HG03469 (cell line): ENCODE measurements at regions not wholly inside any gene's neighbourhood (a gene's known extent, or its start where the extent isn't known, plus 50 kb on each side); places are given as distances from the start of the nearest gene placed in this dataset.

Experiments
- ATAC-seq: cut with Tn5 transposase; IDR thresholded peaks from one replicate; pipeline ENCODE4 v1.9.1; 2021; ENCODE audit warnings: mild to moderate bottlenecking, moderate library complexity, moderate number of reproducible peaks; ENCODE audit not compliant: unreplicated experiment

DNA sequence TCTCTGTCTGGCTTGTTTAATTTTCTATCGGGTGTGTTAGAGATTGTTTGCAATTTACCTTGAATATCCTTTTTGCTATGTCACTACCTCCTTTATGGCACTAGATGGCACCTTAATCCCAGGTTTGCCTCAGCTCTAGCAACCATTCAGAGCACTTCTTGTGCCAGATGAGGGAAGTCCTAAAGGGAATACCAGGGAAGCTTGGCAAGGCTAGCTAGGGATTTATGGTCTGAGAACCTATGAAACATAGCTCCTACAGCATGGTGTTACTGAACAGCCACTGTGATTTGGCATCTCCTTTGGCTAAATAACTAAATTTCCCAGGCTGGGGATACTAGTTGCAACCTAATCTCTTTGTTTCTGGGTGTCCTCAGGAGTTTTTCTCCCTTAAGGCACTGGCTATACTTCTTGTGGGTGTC, 69.0 kb upstream of the VOPP1 start:
- peak; percentile 79 for ATAC-seq

DNA sequence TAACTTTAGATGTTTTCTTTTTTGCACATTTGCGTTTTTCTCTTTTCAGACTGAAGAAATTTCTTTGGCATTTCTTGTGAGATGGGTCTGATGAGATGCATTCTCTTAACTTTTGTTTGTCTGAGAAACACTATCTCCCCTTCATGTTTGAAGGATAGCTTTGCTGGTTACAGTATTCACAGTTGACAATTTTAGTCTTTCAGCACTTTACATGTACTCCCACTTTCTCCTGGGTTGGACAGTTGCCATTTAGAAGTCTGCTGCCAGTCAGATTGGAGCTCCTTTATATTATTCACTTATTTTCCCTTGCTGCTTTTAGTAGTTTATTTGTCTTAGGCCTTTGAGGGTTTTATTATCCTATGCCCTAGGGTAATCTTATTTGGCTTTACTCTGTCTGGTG, 67.3 kb upstream of the VOPP1 start:
- no peak for ATAC-seq

DNA sequence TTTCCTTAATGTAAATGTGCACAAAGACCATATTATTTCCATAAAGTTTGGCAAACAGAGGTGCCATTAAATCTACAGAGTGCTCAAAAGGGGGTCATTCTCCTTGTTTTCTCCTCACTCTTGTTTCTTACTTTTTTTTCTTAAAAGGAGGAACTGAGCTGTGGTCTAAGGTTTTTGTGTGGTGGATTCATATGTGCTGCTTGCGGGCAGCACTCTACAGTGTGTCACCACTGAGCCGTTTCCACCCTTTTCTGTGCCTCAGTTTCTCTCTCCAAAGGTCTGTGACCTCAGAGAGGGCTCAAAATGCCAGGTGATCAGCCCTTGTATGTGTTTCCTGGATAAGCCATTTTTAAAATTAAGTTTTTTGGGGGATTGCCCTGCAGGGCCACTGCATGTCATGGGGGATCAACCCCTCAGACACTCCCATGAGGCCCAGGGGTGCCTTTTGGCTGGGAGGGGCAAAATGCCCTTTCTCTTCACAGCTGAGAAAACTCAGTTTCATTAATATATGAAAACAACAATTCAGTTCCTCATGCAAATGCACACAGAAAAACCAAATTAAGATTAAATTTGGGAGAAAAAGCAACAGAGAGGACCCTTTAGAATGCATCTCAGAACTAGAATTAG, 56.9 kb upstream of the VOPP1 start:
- no peak for ATAC-seq

DNA sequence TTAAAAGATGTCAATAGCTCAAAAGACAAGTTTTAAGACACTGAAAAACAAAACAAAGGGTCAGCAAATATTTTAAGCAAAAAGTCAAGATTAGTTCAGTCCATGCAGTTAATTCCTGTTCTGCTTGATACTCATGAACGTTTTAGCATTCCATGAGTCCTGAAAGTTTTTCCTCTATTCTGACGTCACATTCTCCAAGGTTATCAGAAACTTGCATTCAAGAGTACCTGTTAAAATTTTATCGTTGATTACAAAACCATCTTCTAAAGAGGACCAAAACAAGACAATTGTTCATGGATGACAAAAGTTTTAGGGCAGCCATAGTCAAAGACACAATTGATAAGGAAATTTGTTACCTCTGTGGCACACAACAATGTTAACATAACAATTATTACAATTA, 52.5 kb upstream of the VOPP1 start:
- ATAC-seq = no peak

DNA sequence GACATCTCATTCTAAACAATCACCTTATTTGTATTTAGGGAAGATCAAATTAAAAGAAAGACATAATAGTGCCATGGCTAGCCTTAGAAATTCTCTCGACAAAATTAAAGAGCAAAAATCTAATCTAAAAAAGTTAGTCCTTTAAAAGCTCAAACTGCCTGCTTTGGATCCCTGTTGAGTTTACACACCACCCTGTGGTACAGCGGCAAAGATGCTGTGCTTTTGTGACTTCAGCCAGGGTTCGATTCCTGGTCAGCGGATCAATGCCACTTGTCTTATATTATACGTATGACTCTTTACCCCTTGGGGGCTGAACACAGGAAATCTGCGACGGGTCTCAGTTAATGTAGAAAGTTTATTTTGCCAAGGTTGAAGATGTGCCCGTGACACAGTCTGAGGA, 51.3 kb upstream of the VOPP1 start:
- ATAC-seq = no peak

DNA sequence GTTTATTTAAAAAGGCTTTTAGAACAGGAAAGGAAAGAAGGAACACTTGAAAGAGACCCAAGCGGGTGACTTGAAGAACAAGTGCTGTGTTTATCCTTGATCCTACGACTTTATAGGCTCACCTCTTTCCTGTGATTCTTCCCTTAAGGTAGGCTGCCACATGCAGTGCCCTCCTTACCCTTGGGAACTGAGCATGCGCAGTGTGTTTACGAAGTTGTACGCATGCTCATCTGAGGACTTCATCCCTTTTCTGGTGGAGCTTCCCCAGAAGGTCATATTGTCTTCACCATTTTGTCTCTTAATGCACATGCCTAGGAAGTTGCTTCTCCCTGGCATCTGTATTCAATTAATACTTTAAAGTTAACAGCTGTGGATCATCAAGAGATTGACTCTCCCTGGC, 49.9 kb upstream of the VOPP1 start:
- ATAC-seq = no peak
